HG03060 (cell line): ENCODE measurements at regions not wholly inside any gene's neighbourhood (a gene's known extent, or its start where the extent isn't known, plus 50 kb on each side); places are given as distances from the start of the nearest gene placed in this dataset.

Source experiments
- ATAC-seq: cut with Tn5 transposase; IDR thresholded peaks from one replicate; pipeline ENCODE4 v1.9.1; 2021; ENCODE audit warnings: low read depth, moderate number of reproducible peaks; ENCODE audit not compliant: unreplicated experiment

GRCh38 chr12:67827820-67828383 lies 161.3 kb upstream of the IFNG-AS1 start:
- ATAC-seq = no peak

GRCh38 chr12:67829896-67830295 lies 159.4 kb upstream of the IFNG-AS1 start:
- ATAC-seq = no peak

DNA sequence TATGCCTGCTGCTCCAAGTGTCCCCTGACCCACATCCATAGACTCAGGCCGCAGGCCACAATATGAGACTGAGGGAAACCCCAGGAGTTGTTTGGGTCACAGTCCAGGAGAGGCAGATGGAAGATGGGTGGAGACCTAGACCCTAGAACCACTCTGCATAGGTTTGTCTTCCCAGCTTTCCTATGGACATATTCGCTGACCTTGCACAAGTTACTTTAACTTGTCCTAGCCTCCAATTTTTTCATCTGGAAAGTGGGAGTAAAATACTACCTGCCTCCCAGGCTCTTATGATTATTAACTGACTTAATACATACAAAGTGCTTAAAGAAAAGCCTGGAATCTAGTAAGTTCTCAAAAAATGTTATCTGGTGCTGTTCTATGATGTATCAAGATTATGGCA lies 157.1 kb upstream of the IFNG-AS1 start:
- ATAC-seq = no peak

GRCh38 chr12:67833602-67834001 lies 155.6 kb upstream of the IFNG-AS1 start:
- no peak for ATAC-seq

DNA sequence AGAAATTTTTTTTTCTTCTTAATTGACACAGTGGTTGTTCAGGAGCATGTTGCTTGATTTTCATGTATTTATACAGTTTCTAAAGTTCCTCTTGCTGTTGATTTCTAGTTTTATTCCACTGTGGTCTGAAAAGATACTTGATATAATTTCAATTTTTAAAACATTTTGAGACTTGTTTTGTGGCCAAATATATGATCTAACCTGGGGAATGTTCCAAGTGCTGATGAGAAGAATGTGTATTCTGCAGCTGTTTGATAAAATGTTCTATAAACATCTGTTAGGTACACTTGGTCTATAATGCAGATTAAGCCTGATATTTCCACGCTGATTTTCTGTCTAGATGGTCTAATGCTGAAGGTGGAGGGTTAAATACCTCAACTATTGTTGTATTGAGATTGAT lies 151.4 kb upstream of the IFNG-AS1 start:
- no peak for ATAC-seq

- no peak for ATAC-seq
These were observed 147.1 kb upstream of the IFNG-AS1 start for GRCh38 chr12:67842124-67842523.

GRCh38 chr12:67843257-67843656 lies 146.0 kb upstream of the IFNG-AS1 start:
- ATAC-seq = no peak

GRCh38 chr12:67852701-67853100 lies 136.5 kb upstream of the IFNG-AS1 start:
- no peak for ATAC-seq

- no peak for ATAC-seq
These were observed 136.0 kb upstream of the IFNG-AS1 start for GRCh38 chr12:67853204-67853603.

DNA sequence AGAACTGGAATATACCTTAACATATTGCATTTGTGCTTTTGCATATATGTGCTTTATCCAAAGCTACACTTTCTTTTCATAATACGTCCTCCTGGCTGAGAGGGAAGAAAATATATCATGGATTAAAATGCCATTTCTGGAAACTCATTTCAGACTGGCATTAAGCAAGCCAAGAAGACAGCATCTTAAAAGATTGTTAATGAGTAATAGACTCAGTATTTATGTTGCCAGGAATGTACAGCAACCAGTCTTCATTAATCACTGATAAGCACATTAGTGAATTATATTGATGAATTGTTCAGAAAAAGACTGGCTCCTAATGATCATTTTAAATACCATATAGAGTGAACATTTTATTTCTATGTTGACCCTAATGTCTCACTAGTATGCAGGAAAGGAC lies 134.9 kb upstream of the IFNG-AS1 start:
- no peak for ATAC-seq

DNA sequence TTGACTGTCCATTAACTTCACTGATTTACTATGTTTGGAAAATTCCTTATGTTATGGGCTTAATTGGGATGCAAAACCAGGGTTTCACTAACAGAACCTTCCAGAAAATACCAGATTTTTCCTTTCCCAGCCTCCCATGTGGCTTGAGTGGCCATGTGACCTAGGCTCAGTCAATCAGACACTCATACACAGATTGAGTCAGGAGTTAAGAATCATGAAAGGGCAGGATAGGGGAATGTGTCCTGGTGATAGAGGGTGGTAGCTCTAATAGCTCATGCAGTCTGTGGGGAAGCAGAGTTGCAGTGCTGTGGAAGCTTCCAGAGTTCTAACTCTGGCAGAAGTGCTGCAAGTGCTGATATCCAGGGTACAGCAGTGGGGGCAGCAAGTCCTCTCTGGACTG lies 134.1 kb upstream of the IFNG-AS1 start:
- ATAC-seq = no peak

DNA sequence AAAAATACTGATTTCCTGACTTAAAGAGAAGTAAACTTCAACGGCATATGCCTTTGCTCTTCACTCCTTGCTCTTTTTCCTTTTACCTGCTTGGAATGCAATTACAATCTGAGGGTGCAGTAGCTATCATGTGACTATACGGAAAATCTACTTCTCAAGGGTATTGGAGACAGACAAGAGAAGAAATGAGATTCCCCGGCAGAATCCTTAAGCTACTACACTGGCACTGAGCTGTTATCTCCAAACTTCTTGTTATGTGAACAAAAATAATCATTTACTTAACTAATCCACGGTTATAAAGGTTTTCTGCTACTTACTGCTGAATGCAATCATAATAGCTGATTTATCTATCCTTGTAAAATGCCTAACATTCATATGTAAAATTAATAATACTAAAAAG lies 118.0 kb upstream of the IFNG-AS1 start:
- no peak for ATAC-seq

DNA sequence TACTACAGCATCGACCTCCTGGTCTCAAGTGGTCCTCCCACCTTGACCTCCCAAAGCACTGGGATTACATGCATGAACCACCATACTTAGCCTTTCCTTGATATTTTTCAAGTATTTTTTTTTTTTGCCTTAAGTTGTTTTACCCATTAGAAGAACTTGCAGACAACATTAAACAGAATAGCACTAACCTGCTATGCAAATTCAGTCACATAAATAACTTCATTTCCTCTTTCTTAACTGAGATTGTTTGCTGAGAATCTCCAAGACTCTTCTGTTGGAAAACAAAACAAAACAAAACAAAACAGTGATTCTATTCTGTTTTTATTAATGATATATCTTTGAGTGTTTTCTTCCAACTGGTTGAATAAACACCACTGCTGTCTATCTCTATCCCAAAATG lies 115.9 kb upstream of the IFNG-AS1 start:
- ATAC-seq = no peak

- no peak for ATAC-seq
These were observed 112.8 kb upstream of the IFNG-AS1 start for GRCh38 chr12:67876305-67876915.

GRCh38 chr12:67877727-67878126 lies 111.5 kb upstream of the IFNG-AS1 start:
- ATAC-seq = no peak

GRCh38 chr12:67879937-67880336 lies 109.3 kb upstream of the IFNG-AS1 start:
- no peak for ATAC-seq

- ATAC-seq = no peak
These were observed 107.7 kb upstream of the IFNG-AS1 start for GRCh38 chr12:67881565-67881964.

DNA sequence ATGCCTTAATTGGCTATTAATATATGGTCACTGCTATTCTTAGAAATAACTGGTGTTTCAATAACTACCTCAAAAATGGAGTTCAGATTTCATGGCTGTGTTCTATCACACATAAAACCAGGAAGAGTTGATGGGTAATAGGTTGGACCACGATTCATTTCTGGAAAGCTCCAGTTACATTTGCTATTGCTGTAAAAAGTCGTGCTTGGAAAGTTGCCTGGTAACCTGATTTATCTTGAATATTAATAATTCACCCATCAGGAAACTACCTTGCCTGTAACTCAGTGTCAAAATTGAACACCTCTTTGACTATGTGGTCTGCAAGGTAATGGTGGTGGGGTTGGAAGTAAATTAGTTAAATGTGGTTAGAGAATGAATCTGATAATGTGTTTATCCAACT lies 104.7 kb upstream of the IFNG-AS1 start:
- no peak for ATAC-seq

DNA sequence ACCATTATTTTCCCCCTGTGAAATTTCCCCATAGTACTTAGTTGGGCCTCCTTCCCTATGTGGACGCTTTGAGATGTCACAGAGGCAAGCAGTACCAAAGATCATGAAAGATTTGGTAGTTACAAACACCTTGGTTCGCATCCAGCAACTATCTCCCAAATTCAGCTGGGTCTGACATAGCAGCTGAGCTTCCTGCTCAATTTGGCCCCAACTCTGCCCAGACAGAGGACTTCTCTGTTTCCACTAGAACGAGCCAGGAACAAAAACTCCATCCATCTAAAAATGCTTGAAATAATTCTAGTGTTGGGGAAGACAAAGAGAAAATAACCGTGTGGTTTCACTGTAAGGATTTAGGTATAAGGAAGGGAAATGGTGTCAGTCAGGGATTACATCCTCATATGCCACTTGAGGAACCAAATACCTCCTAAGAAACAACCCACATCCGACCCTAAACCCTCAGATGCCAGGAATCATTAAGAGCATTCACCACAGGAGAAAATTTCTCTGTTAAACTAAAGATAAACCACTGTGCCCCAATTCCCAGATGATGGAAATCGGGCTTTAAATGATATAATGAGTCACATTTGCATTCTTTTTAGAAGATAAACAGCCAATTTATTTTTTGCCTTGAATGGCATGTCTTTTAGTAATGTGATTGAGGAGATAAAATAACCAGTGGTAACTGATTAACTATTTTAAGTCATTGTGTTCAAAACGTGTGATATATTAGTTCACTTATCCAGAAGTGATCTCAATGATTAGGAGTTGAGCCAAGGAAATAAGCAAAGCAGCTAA lies 103.7 kb upstream of the IFNG-AS1 start:
- ATAC-seq = no peak

GRCh38 chr12:67887065-67887464 lies 102.2 kb upstream of the IFNG-AS1 start:
- ATAC-seq = no peak

DNA sequence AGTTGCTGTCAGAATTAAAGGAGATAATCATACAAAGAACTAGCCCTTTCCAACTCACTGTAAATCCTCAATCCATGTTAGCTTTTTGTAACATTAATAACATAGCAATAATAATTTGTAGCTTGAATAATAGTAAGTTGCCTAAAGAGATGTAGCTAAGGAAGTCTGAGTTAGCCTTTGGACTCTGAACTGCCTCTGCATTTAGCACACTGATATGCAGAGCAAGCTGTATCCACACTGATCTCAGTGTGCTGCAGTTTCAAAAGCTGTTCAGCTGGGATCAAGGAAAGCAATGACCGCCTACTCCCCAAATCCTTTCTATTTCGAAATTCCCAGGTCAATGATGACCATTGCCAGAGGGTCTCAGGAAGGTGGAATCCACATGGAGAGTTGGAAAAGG lies 99.3 kb upstream of the IFNG-AS1 start:
- ATAC-seq = no peak

GRCh38 chr12:67890726-67891258 lies 98.5 kb upstream of the IFNG-AS1 start:
- ATAC-seq = no peak
